ENCODE measurements at regions not wholly inside any gene's neighbourhood (a gene's known extent, or its start where the extent isn't known, plus 50 kb on each side); places are given as distances from the start of the nearest gene placed in this dataset.

GRCh38 chr11:122307476-122308035, 191.5 kb upstream of the BLID start (continued):
- TF ChIP-seq CTCF (IDR thresholded peaks at IDR 0.05; ENCODE audit: low read depth, low read length, missing input control) (no peak), TAF1 (conservative IDR thresholded peaks at IDR 0.05) (no peak), GABPA (IDR thresholded peaks at IDR 0.05 in 1 of 2, conservative IDR thresholded peaks at IDR 0.05 in 1 of 2) (no peak)

- Histone ChIP-seq H3K9ac (ENCODE audit: low read depth in 1 of 2, low read length in 2 of 2) (no peak overlapping the region), H3K4me1 (ENCODE audit: control insufficient read depth in 4 of 4, insufficient read depth in 4 of 4, low read length in 3 of 4) (no peaks in the 10 kb centered on the region), H3K4me3 (ENCODE audit: low read depth in 1 of 3, low read length in 3 of 3) (no peak overlapping the region), H3K27ac (ENCODE audit: low read depth in 1 of 2, low read length in 2 of 2) (no peak overlapping the region), H3K27me3 (ENCODE audit: control insufficient read depth in 4 of 4, insufficient read depth in 4 of 4, low read length in 3 of 4) (no peaks in the 10 kb centered on the region), H3K9me3 (ENCODE audit: control insufficient read depth in 4 of 4, low read length in 3 of 4) (no peaks in the 10 kb centered on the region), H3K36me3 (ENCODE audit: control insufficient read depth in 4 of 4, insufficient read depth in 3 of 4, low read depth in 1 of 4, low read length in 3 of 4) (no peaks in the 10 kb centered on the region)
- WGBS, result 87% methylated on average over 9 of the region's 9 CpGs
- no peak for DNase-seq (ENCODE audit: low spot score)
- no peak for TF ChIP-seq REST (IDR thresholded peaks at IDR 0.05)
- TF ChIP-seq RAD21 (IDR thresholded peaks at IDR 0.05), result no peak
- TF ChIP-seq HNF4A (conservative IDR thresholded peaks at IDR 0.05), result no peak
- TF ChIP-seq TAF1 (conservative IDR thresholded peaks at IDR 0.05), result no peak
These were observed 190.9 kb upstream of the BLID start for GRCh38 chr11:122306831-122307391.

GRCh38 chr11:122305426-122306320, 189.7 kb upstream of the BLID start:
- no peaks in the 10 kb centered on the region for H3K27me3 ChIP-seq (ENCODE audit: control insufficient read depth in 4 of 4, insufficient read depth in 4 of 4, low read length in 3 of 4)
- no peak overlapping the region for H3K4me3 ChIP-seq (ENCODE audit: low read depth in 1 of 3, low read length in 3 of 3)
- no peaks in the 10 kb centered on the region for H3K36me3 ChIP-seq (ENCODE audit: control insufficient read depth in 4 of 4, insufficient read depth in 3 of 4, low read depth in 1 of 4, low read length in 3 of 4)
- no peaks in the 10 kb centered on the region for H3K4me1 ChIP-seq (ENCODE audit: control insufficient read depth in 4 of 4, insufficient read depth in 4 of 4, low read length in 3 of 4)
- no peak for DNase-seq (ENCODE audit: low spot score)
- H3K27ac ChIP-seq (ENCODE audit: low read depth in 1 of 2, low read length in 2 of 2), result no peak overlapping the region
- no peak for TF ChIP-seq REST (IDR thresholded peaks at IDR 0.05)
- TF ChIP-seq FOXA2 (IDR thresholded peaks at IDR 0.05), result no peak
- TF ChIP-seq NR2F2 (IDR thresholded peaks at IDR 0.05), result no peak
- no peak for TF ChIP-seq CTCF (IDR thresholded peaks at IDR 0.05; ENCODE audit: low read depth, low read length, missing input control)
- TF ChIP-seq EGR1 (IDR thresholded peaks at IDR 0.05; ENCODE audit: low read depth in 2 of 2), result no peak
- TF ChIP-seq HNF4A (conservative IDR thresholded peaks at IDR 0.05), result no peak
- 86% methylated on average over 9 of the region's 9 CpGs for whole genome bisulfite sequencing
- H3K9ac ChIP-seq (ENCODE audit: low read depth in 1 of 2, low read length in 2 of 2), result no peak overlapping the region
- H3K9me3 ChIP-seq (ENCODE audit: control insufficient read depth in 4 of 4, low read length in 3 of 4), result no peaks in the 10 kb centered on the region
